Endothelial cell of umbilical vein (primary cell): ENCODE measurements at regions not wholly inside any gene's neighbourhood (a gene's known extent, or its start where the extent isn't known, plus 50 kb on each side); places are given as distances from the start of the nearest gene placed in this dataset.
A peak's percentile ranks its signal among the peaks of the same experiment; 100 is the strongest.

Source experiments
- BruUV-seq: library from RNA; stranded (reverse); fragments of 400-500 nt; replicated peaks from 2 replicates; lab custom pipeline; 2021; lab: Mats Ljungman, UMichigan
- CTCF ChIA-PET: fragments of 300-600, 350-600 bp; sonication (Branson Sonifier 250); formaldehyde crosslinking; loops from one replicate; lab custom pipeline; 2021; ENCODE audit warnings: antibody characterized with exemption, inconsistent platforms; lab: Charles Lee
- POLR2A ChIA-PET: fragments of 300-600, 350-600 bp; sonication (Branson Sonifier 250); formaldehyde crosslinking; loops from one replicate; lab custom pipeline; 2021; ENCODE audit warnings: antibody characterized with exemption, inconsistent platforms; lab: Charles Lee
- DNase-seq: peaks from one replicate; pipeline ENCODE4 v3.0.0-alpha.2; 2011; ENCODE audit warnings: low read depth, low spot score
- FAIRE-seq: peaks from 2 replicates; lab custom pipeline; 2011; peaks lifted over from hg19 to GRCh38; lab: Jason Lieb, UNC
- H2AFZ ChIP-seq: 2 replicates; pipeline ENCODE4 v1.6.0; 2012; ENCODE audit warnings: low read depth, low read length, control low read depth, inconsistent platforms
- H3K27ac ChIP-seq: 2 replicates; pipeline ENCODE4 v1.5.1; 2011; ENCODE audit warnings: low read depth, mild to moderate bottlenecking, control low read depth, low read length, moderate library complexity; ENCODE audit not compliant: insufficient read depth
- H3K27me3 ChIP-seq, 2 experiments: 2 replicates each; pipeline versions ENCODE4 v1.6.0 to v1.6.1; 2011; ENCODE audit warnings: low read length in 2 of 2, mixed read lengths in 1 of 2; ENCODE audit not compliant: control insufficient read depth in 2 of 2, insufficient read depth in 2 of 2
- H3K36me3 ChIP-seq, 2 experiments: 2 replicates in 1 of 2; 3 replicates in 1 of 2; pipeline ENCODE4 v1.5.1; 2011; ENCODE audit warnings: low read length in 2 of 2, mild to moderate bottlenecking in 1 of 2, moderate library complexity in 1 of 2; ENCODE audit not compliant: control insufficient read depth in 2 of 2, insufficient read depth in 2 of 2; ENCODE audit errors: extremely low read depth in 1 of 2
- H3K4me1 ChIP-seq: 3 replicates; pipeline ENCODE4 v1.5.1; 2011; ENCODE audit warnings: mild to moderate bottlenecking, low read length; ENCODE audit not compliant: control insufficient read depth, insufficient read depth; ENCODE audit errors: extremely low read depth
- H3K4me2 ChIP-seq: 2 replicates; pipeline ENCODE4 v1.6.1; 2011; ENCODE audit warnings: low read length, control low read depth, mixed read lengths; ENCODE audit not compliant: insufficient read depth
- H3K4me3 ChIP-seq, 3 experiments: fragments of 200-600 bp in 1 of 3; sonication (generic), shearing (Covaris generic) in 1 of 3; replicated peaks in 1 of 3; 2 replicates each; pipeline ENCODE4 v1.5.1; 2011 to 2016; ENCODE audit warnings: control low read depth in 3 of 3, low read length in 3 of 3, mild to moderate bottlenecking in 2 of 3, inconsistent platforms in 1 of 3, low read depth in 1 of 3, moderate library complexity in 1 of 3; ENCODE audit not compliant: insufficient read depth in 1 of 3
- H3K79me2 ChIP-seq: 2 replicates; pipeline ENCODE4 v1.6.0; 2012; ENCODE audit warnings: low read length, inconsistent platforms; ENCODE audit not compliant: control insufficient read depth, insufficient read depth
- H3K9ac ChIP-seq: replicated peaks from 2 replicates; pipeline ENCODE3; 2011; ENCODE audit warnings: low read length, control low read depth; ENCODE audit not compliant: insufficient read depth; ENCODE audit errors: extremely low read depth
- H3K9me1 ChIP-seq: replicated peaks from 3 replicates; pipeline ENCODE4 v1.6.0; 2011; ENCODE audit warnings: mild to moderate bottlenecking, low read length; ENCODE audit not compliant: control insufficient read depth, insufficient read depth; ENCODE audit errors: extremely low read depth
- H3K9me3 ChIP-seq: replicated peaks from 2 replicates; pipeline ENCODE4 v1.5.1; 2012; ENCODE audit warnings: low read length, inconsistent platforms; ENCODE audit not compliant: control insufficient read depth, insufficient read depth
- H4K20me1 ChIP-seq: replicated peaks from 2 replicates; pipeline ENCODE3; 2011; ENCODE audit warnings: mild to moderate bottlenecking, low read length; ENCODE audit not compliant: control insufficient read depth, insufficient read depth; ENCODE audit errors: extremely low read depth
- EZH2 ChIP-seq: IDR thresholded peaks from 2 replicates; pipeline ENCODE4 v1.6.1; 2012; ENCODE audit warnings: borderline replicate concordance, low read depth, mild to moderate bottlenecking, moderate library complexity, low read length, inconsistent platforms; ENCODE audit not compliant: severe bottlenecking
- FOS ChIP-seq: IDR thresholded peaks from 2 replicates; pipeline ENCODE4 v1.6.1; 2011; ENCODE audit warnings: mild to moderate bottlenecking, low read length, moderate library complexity, borderline replicate concordance; ENCODE audit not compliant: insufficient read depth
- GATA2 ChIP-seq: IDR thresholded peaks from 2 replicates; pipeline ENCODE4 v1.7.0; 2011; ENCODE audit warnings: low read depth, mild to moderate bottlenecking, moderate library complexity, mixed read lengths, low read length; ENCODE audit not compliant: insufficient read length, insufficient read depth
- JUN ChIP-seq: IDR thresholded peaks from 2 replicates; pipeline ENCODE4 v1.6.1; 2011; ENCODE audit warnings: borderline replicate concordance, low read depth; ENCODE audit not compliant: insufficient read length, insufficient read depth
- MYC ChIP-seq: IDR thresholded peaks from one replicate; pipeline ENCODE4 v1.6.1; 2011; ENCODE audit warnings: mild to moderate bottlenecking, low read depth, low read length
- POLR2AphosphoS5 ChIP-seq: IDR thresholded peaks from 2 replicates; pipeline ENCODE4 v1.6.1; 2012; ENCODE audit warnings: low read depth, mild to moderate bottlenecking, control low read depth, low read length, moderate library complexity; ENCODE audit not compliant: insufficient read depth
- dilution Hi-C: fragments of 300-500 bp; cut with MboI; formaldehyde crosslinking; loops from one replicate; pipeline ENCODE4 v1.15.0; 2019; ENCODE audit warnings: low sequenced_read_pairs; ENCODE audit not compliant: extremely low pct_ligation_motif_present
- intact Hi-C: fragments of 100-400 bp; cut with micrococcal nuclease; formaldehyde crosslinking; loops from one replicate; pipeline ENCODE4 v1.10.0; 2022
- TF ChIP-seq, protein P1 (sequence below), 2 donors: IDR thresholded peaks; 1 replicate in 1 of 2; 2 replicates in 1 of 2; pipeline ENCODE4 v1.5.1; 2011; ENCODE audit warnings: low read length in 2 of 2, mild to moderate bottlenecking in 2 of 2, moderate library complexity in 2 of 2, control low read depth in 1 of 2, inconsistent platforms in 1 of 2, low read depth in 1 of 2; ENCODE audit not compliant: insufficient read depth in 1 of 2; ENCODE audit errors: extremely low read depth in 1 of 2

DNA sequence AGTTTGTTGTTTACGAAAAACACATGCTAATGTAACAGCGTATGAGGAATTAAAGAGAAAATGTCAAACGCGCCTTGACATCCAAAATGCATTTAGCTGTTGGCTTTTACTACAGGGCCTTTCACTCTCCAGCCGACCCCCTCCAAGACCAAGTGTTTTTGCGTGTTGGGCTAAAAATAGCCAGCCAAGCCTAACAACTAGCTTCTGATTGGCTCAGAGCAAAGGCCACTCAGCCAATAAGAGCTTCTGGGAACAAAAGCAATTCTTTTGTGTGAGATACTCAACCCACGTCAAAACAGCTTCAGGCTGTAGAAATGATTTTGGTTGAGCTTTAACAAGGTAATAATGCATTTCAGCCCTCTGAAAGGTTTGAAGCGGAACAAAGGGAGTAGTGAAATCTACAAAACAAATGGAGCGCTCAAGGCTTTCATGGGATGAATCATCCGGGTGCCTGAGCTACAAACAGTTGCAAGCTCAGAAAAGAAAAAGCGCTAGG, 198.7 kb upstream of the DCN start:
- intact Hi-C loops, result loop anchor here (5.0 kb wide), 2 partner anchors 156 to 826 kb away; no protein-coding TSS in a partner anchor
- dilution Hi-C loops, result no loop called here

More for the DNA sequence above, 198.7 kb upstream of the DCN start:
- FAIRE-seq, result peak; percentile 83
- Histone ChIP-seq H3K9ac (peak overlapping the region; percentile 62), H3K36me3 (no peaks in the 10 kb centered on the region), H3K9me1 (no peaks in the 10 kb centered on the region), H3K4me2 (peak overlapping the region; percentile 86), H3K4me1 (peaks cover 8% of the 10 kb centered on the region), H3K79me2 (no peaks in the 10 kb centered on the region), H4K20me1 (no peaks in the 10 kb centered on the region), H3K27me3 (no peaks in the 10 kb centered on the region), H3K27ac (peak overlapping the region; percentile 54), H2AFZ (peak overlapping the region; percentile 36), H3K4me3 (peak overlapping the region; percentile 17 to 66 (median 34)), H3K9me3 (no peaks in the 10 kb centered on the region)
- ChIA-PET CTCF (interaction anchor here (0.6 to 3.1 kb wide), 87 partner anchors 9 to 1388 kb away, joined by 3 to 154 read pairs (median 5); partner anchors contain the start of gene BTG1), POLR2A (interaction anchor here (0.5 to 3.6 kb wide), 4 partner anchors 19 to 878 kb away, joined by 3 to 69 read pairs (median 4); partner anchors contain the start of gene BTG1)
- TF ChIP-seq GATA2 (no peak), MYC (no peak), EZH2 (no peak), FOS (peak; percentile 60), JUN (peak; percentile 14), POLR2AphosphoS5 (no peak)
- TF ChIP-seq, protein P1, sequence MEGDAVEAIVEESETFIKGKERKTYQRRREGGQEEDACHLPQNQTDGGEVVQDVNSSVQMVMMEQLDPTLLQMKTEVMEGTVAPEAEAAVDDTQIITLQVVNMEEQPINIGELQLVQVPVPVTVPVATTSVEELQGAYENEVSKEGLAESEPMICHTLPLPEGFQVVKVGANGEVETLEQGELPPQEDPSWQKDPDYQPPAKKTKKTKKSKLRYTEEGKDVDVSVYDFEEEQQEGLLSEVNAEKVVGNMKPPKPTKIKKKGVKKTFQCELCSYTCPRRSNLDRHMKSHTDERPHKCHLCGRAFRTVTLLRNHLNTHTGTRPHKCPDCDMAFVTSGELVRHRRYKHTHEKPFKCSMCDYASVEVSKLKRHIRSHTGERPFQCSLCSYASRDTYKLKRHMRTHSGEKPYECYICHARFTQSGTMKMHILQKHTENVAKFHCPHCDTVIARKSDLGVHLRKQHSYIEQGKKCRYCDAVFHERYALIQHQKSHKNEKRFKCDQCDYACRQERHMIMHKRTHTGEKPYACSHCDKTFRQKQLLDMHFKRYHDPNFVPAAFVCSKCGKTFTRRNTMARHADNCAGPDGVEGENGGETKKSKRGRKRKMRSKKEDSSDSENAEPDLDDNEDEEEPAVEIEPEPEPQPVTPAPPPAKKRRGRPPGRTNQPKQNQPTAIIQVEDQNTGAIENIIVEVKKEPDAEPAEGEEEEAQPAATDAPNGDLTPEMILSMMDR (IDR thresholded peaks at IDR 0.05; ENCODE audit: extremely low read depth in 1 of 2, insufficient read depth in 1 of 2, low read depth in 1 of 2, low read length in 2 of 2), result no peak
- peak; percentile 95 for DNase-seq
- no TSS peak for BruUV-seq
